ENCODE measurements at regions not wholly inside any gene's neighbourhood (a gene's known extent, or its start where the extent isn't known, plus 50 kb on each side); places are given as distances from the start of the nearest gene placed in this dataset.

DNA sequence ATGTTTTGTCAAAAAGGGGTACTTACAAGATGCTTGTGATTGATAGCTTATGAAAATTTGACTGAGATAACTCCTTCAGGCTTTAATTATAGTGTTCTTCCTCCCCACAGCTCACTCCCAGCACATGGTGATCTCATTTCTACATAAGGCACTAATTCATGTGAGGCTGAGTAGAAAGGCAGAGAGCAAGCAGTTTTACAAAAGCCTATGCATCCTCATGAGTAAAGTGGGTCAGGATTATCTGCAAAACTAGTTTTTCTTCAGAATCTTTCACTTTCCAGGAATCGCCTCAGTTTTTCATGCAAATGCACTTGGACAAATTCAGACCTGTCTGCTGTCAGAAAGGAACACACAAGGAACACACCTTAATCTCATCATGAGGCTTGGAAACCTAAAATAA is 92.1 kb upstream of the FBN2 start:
- H3K4me3 ChIP-seq, result no peak overlapping the region
- no peak for TF ChIP-seq POLR2A (IDR thresholded peaks at IDR 0.05)
- TF ChIP-seq, protein P1, sequence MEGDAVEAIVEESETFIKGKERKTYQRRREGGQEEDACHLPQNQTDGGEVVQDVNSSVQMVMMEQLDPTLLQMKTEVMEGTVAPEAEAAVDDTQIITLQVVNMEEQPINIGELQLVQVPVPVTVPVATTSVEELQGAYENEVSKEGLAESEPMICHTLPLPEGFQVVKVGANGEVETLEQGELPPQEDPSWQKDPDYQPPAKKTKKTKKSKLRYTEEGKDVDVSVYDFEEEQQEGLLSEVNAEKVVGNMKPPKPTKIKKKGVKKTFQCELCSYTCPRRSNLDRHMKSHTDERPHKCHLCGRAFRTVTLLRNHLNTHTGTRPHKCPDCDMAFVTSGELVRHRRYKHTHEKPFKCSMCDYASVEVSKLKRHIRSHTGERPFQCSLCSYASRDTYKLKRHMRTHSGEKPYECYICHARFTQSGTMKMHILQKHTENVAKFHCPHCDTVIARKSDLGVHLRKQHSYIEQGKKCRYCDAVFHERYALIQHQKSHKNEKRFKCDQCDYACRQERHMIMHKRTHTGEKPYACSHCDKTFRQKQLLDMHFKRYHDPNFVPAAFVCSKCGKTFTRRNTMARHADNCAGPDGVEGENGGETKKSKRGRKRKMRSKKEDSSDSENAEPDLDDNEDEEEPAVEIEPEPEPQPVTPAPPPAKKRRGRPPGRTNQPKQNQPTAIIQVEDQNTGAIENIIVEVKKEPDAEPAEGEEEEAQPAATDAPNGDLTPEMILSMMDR (IDR thresholded peaks at IDR 0.05), result no peak
- H3K36me3 ChIP-seq (ENCODE audit: low read depth, missing control alignments), result no peaks in the 10 kb centered on the region
- no peak overlapping the region for H3K27ac ChIP-seq
- no peaks in the 10 kb centered on the region for H3K9me3 ChIP-seq
- H3K4me1 ChIP-seq, result no peaks in the 10 kb centered on the region
- DNase-seq, result no peak
- no peaks in the 10 kb centered on the region for H3K27me3 ChIP-seq
- intact Hi-C loops (cut with DNase I; ENCODE audit: low total_unique reads), result no loop called here
- WGBS, 2 donors, result 96% methylated on average over 1 of the region's 1 CpG

DNA sequence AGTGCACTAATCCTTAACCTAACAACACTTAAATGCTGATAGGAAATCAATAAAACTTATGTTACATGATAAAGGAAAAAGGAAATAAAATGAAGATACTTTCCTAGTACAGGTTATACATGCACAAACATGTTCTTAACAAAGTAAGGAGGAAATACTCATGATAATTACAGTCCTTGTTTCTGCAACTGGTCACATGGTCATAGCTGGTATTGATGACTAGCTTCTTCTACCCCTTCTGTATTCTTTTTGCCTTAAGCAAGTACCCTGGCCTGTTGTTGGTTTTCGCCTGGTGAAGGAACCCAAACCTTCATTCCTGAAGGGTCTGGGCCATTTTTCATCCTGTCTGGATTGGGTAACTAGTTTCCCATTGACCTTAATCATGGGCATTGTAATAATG is 93.7 kb upstream of the FBN2 start:
- H3K27ac ChIP-seq, result no peak overlapping the region
- H3K9me3 ChIP-seq, result no peaks in the 10 kb centered on the region
- DNase-seq, result no peak
- no peaks in the 10 kb centered on the region for H3K27me3 ChIP-seq
- 100% methylated on average over 1 of the region's 1 CpG for WGBS, 2 donors
- H3K4me3 ChIP-seq, result no peak overlapping the region
- TF ChIP-seq, protein P1 (IDR thresholded peaks at IDR 0.05), result no peak
- TF ChIP-seq POLR2A (IDR thresholded peaks at IDR 0.05), result no peak
- H3K36me3 ChIP-seq (ENCODE audit: low read depth, missing control alignments), result no peaks in the 10 kb centered on the region
- H3K4me1 ChIP-seq, result no peaks in the 10 kb centered on the region
- intact Hi-C loops (cut with DNase I; ENCODE audit: low total_unique reads), result no loop called here

DNA sequence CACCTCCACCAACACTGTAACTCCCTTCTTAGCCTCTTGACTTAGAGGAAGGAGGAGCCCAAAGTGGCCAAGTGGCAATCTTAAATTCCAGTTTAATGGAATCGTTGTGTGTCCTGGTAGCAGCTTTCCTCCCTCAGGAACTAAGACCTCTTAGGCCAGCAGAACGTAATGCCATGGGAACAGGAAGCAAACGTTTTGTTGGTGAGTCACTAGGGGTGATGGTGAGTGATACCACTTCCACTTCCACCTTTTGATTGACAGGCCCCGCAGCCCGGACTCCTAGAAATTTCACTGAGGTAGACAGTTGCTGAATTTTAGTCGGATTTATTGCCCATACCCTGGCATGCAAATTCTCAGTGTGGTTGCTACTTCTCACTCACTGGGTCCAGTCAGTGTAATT is 94.2 kb upstream of the FBN2 start:
- intact Hi-C loops (cut with DNase I; ENCODE audit: low total_unique reads), result no loop called here
- 77 to 86% methylated on average over 6 of the region's 6 CpGs for WGBS, 2 donors
- Histone ChIP-seq H3K27ac (no peak overlapping the region), H3K4me1 (no peaks in the 10 kb centered on the region), H3K36me3 (ENCODE audit: low read depth, missing control alignments) (no peaks in the 10 kb centered on the region), H3K4me3 (no peak overlapping the region), H3K27me3 (no peaks in the 10 kb centered on the region), H3K9me3 (no peaks in the 10 kb centered on the region)
- TF ChIP-seq POLR2A (IDR thresholded peaks at IDR 0.05), result no peak
- TF ChIP-seq, protein P1 (IDR thresholded peaks at IDR 0.05), result no peak
- no peak for DNase-seq

DNA sequence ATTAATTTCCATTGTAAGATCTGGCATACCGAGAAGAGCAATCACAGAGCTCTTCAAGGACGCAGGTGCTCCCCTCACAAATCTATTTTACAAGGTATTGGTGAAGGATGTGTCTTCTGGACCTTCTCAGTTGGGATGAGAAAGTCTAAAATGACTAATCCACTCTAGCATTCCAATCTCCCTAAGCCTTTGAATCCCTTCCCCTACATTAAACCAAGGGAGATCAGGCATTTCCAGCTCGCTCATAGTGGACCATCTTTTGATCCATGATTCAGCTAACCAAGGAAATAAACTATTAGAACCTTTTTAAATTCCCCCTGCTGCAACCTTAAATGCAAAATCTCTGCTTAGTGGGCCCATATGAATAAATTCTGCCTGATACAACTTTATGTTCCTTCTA is 95.9 kb upstream of the FBN2 start:
- H3K4me1 ChIP-seq, result no peaks in the 10 kb centered on the region
- H3K27ac ChIP-seq, result no peak overlapping the region
- no peaks in the 10 kb centered on the region for H3K9me3 ChIP-seq
- H3K36me3 ChIP-seq (ENCODE audit: low read depth, missing control alignments), result no peaks in the 10 kb centered on the region
- WGBS, 2 donors, result 82 to 95% methylated on average over 3 of the region's 3 CpGs
- H3K4me3 ChIP-seq, result no peak overlapping the region
- no peak for DNase-seq
- intact Hi-C loops (cut with DNase I; ENCODE audit: low total_unique reads), result no loop called here
- no peak for TF ChIP-seq POLR2A (IDR thresholded peaks at IDR 0.05)
- TF ChIP-seq, protein P1 (IDR thresholded peaks at IDR 0.05), result no peak
- no peaks in the 10 kb centered on the region for H3K27me3 ChIP-seq

DNA sequence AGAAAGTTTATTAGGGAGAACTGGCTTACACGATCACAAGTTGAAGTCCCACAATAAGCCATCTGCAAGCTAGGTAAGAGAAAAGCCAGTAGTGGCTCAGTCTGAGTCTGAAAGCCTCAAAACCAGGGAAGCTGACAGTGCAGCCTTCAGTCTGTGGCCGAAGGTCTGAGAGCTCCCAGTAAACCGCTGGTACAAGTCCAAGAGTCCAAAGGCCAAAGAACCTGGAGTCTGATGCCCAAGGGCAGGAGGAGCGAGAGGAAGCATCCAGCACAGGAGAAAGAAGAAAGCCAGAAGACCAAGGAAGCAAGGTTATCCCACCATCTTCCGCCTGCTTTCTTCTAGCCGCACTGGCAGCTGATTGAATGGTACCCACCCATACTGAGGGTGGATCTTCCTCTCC is 97.3 kb upstream of the FBN2 start:
- WGBS, 2 donors, result 91 to 92% methylated on average over 6 of the region's 6 CpGs
- Histone ChIP-seq H3K9me3 (no peaks in the 10 kb centered on the region), H3K36me3 (ENCODE audit: low read depth, missing control alignments) (no peaks in the 10 kb centered on the region), H3K27me3 (no peaks in the 10 kb centered on the region), H3K4me3 (no peak overlapping the region), H3K4me1 (no peaks in the 10 kb centered on the region), H3K27ac (no peak overlapping the region)
- intact Hi-C loops (cut with DNase I; ENCODE audit: low total_unique reads), result no loop called here
- DNase-seq, result no peak
- TF ChIP-seq, protein P1 (IDR thresholded peaks at IDR 0.05), result no peak
- TF ChIP-seq POLR2A (IDR thresholded peaks at IDR 0.05), result no peak

Measured in testis (tissue), 2 donors.